ENCODE measurements at regions not wholly inside any gene's neighbourhood (a gene's known extent, or its start where the extent isn't known, plus 50 kb on each side); places are given as distances from the start of the nearest gene placed in this dataset.

- intact Hi-C loops (cut with micrococcal nuclease), result loop anchor here (5.0 kb wide), 3 partner anchors 33 to 892 kb away; no protein-coding TSS in a partner anchor
- H3K36me3 ChIP-seq (ENCODE audit: control insufficient read depth, insufficient read depth, low read length), result no peaks in the 10 kb centered on the region
- ChIA-PET POLR2A (ENCODE audit: unreplicated experiment) (no interaction called here), CTCF (no interaction called here)
- peak overlapping the region; percentile 69 for H2AFZ ChIP-seq (replicated peaks; ENCODE audit: low read length, poor library complexity)
- peak overlapping the region; percentile 74 for H3K14ac ChIP-seq (replicated peaks; ENCODE audit: low read depth, low read length)
- peak overlapping the region; percentile 92 for H3K4ac ChIP-seq (ENCODE audit: low read depth, low read length)
- no TSS peak for BruUV-seq (replicated peaks)
- H3K9me1 ChIP-seq (ENCODE audit: insufficient read depth, low read length), result peaks cover 12% of the 10 kb centered on the region; the same call in 1 of the 2 replicates
- peak; percentile 89 for DNase-seq
- peak overlapping the region; percentile 89 for H3K18ac ChIP-seq (ENCODE audit: low read depth, low read length)
- H3K9me3 ChIP-seq (ENCODE audit: control insufficient read depth, insufficient read depth, low read length), result no peaks in the 10 kb centered on the region
- in situ Hi-C loops (cut with MboI; ENCODE audit: low sequenced_read_pairs), result no loop called here
- H4K91ac ChIP-seq (ENCODE audit: insufficient read depth, low read depth, low read length), result peak overlapping the region; percentile 90
- H2AK9ac ChIP-seq (replicated peaks; ENCODE audit: low read depth, low read length, poor library complexity), result peak overlapping the region; percentile 22
- H3K27me3 ChIP-seq (ENCODE audit: control insufficient read depth, insufficient read depth, low read length), result no peaks in the 10 kb centered on the region
- H3K4me2 ChIP-seq (ENCODE audit: low read depth, low read length), result peak overlapping the region; percentile 48; the same call in 1 of the 2 replicates
- peak overlapping the region; percentile 63 for H3K56ac ChIP-seq (ENCODE audit: extremely low read depth, insufficient read depth, low read length)
- no peak overlapping the region for H3K4me3 ChIP-seq (ENCODE audit: insufficient read depth, low read depth, low read length)
- TF ChIP-seq CEBPB (IDR thresholded peaks at IDR 0.05; ENCODE audit: low read depth, low read length) (peak; percentile 22; the same call in 1 of the 2 replicates), FOS (IDR thresholded peaks at IDR 0.05; ENCODE audit: low read depth, low read length) (peak; percentile 97), RAD21 (IDR thresholded peaks at IDR 0.05; ENCODE audit: low read length) (no peak)
- H2BK15ac ChIP-seq (ENCODE audit: low read depth, low read length), result peak overlapping the region; percentile 97
- peaks cover 10% of the 10 kb centered on the region for H3K4me1 ChIP-seq (ENCODE audit: control insufficient read depth, insufficient read depth, low read length)
- ATAC-seq (ENCODE audit: low read depth), result peak; percentile 39
- peak overlapping the region; percentile 84 for H2BK5ac ChIP-seq (ENCODE audit: low read depth, low read length, poor library complexity, severe bottlenecking)
- H4K5ac ChIP-seq (ENCODE audit: low read depth, low read length), result peak overlapping the region; percentile 88
- H2AK5ac ChIP-seq (ENCODE audit: low read depth, low read length), result peak overlapping the region; percentile 97
- WGBS, 2 experiments (ENCODE audit: extremely low coverage in 2 of 2, insufficient read length in 1 of 2), result no CpG with 5 or more reads among the region's 8 CpGs
- no peaks in the 10 kb centered on the region for H3K79me1 ChIP-seq (ENCODE audit: low read depth in 1 of 2, low read length in 2 of 2)
- no peaks in the 10 kb centered on the region for H4K20me1 ChIP-seq (ENCODE audit: insufficient read depth, low read length)
- dilution Hi-C loops (cut with HindIII; ENCODE audit: low sequenced_read_pairs, unreplicated experiment), result no loop called here
- H3K27ac ChIP-seq (ENCODE audit: insufficient read depth, low read length), result peak overlapping the region; percentile 57
- peak overlapping the region; percentile 93 for H2BK120ac ChIP-seq (ENCODE audit: low read depth, low read length)
- H3K23ac ChIP-seq (ENCODE audit: low read depth, low read length), result peak overlapping the region; percentile 61
- H3K9ac ChIP-seq (ENCODE audit: low read depth, low read length), result no peak overlapping the region
- H2BK20ac ChIP-seq (ENCODE audit: low read depth, low read length), result peak overlapping the region; percentile 90
- H4K8ac ChIP-seq (ENCODE audit: low read depth in 2 of 2, low read length in 2 of 2), result peak overlapping the region; percentile 83 to 87
Measured at GRCh38 chr6:9520417-9521151, 894.3 kb downstream of the TFAP2A start.
